T47D (cell line): ENCODE measurements at regions not wholly inside any gene's neighbourhood (a gene's known extent, or its start where the extent isn't known, plus 50 kb on each side); places are given as distances from the start of the nearest gene placed in this dataset.

Source experiments
- DNase-seq, 2 experiments: peaks; one replicate each; pipeline versions ENCODE4 v3.0.0 to v3.0.0-alpha.2; 2011 to 2012; ENCODE audit warnings: low read depth in 1 of 2, low spot score in 1 of 2
- JUND ChIP-seq: IDR thresholded peaks from 2 replicates; pipeline ENCODE4 v1.6.1; 2012; ENCODE audit warnings: low read depth
- in situ Hi-C: cut with HindIII; loops from 2 replicates; pipeline ENCODE4 v1.10.0; 2016; ENCODE audit warnings: low sequenced_read_pairs, low pct_unique_long_range_greater_than_20kb

GRCh38 chr3:22231061-22231460, 480.1 kb upstream of the ZNF385D start:
- in situ Hi-C loops, result no loop called here
- DNase-seq, result no peak
- no peak for TF ChIP-seq JUND

- in situ Hi-C loops, result no loop called here
Observed at GRCh38 chr3:22236490-22237270, 485.7 kb upstream of the ZNF385D start.

GRCh38 chr3:22239011-22239410, 488.0 kb upstream of the ZNF385D start:
- DNase-seq, result no peak
- TF ChIP-seq JUND, result no peak
- in situ Hi-C loops, result no loop called here

More at GRCh38 chr3:22236490-22237270, 485.7 kb upstream of the ZNF385D start:
- DNase-seq, result no peak
- no peak for TF ChIP-seq JUND

- in situ Hi-C loops, result no loop called here
- DNase-seq, result no peak
- TF ChIP-seq JUND, result no peak
Observed at GRCh38 chr3:22241110-22241509, 490.1 kb upstream of the ZNF385D start.

GRCh38 chr3:22244761-22245521, 493.9 kb upstream of the ZNF385D start:
- in situ Hi-C loops, result no loop called here
- TF ChIP-seq JUND, result no peak
- DNase-seq, result no peak

GRCh38 chr3:22245811-22246583, 495.0 kb upstream of the ZNF385D start:
- DNase-seq, result no peak
- in situ Hi-C loops, result no loop called here

GRCh38 chr3:22249658-22250057, 498.6 kb upstream of the ZNF385D start:
- in situ Hi-C loops, result no loop called here
- TF ChIP-seq JUND, result no peak
- DNase-seq, result no peak

More at GRCh38 chr3:22245811-22246583, 495.0 kb upstream of the ZNF385D start:
- TF ChIP-seq JUND, result no peak

GRCh38 chr3:22257252-22257651, 506.2 kb upstream of the ZNF385D start:
- DNase-seq, result no peak
- in situ Hi-C loops, result no loop called here
- TF ChIP-seq JUND, result no peak

GRCh38 chr3:22262386-22262785, 511.4 kb upstream of the ZNF385D start:
- in situ Hi-C loops, result no loop called here
- DNase-seq, result no peak
- TF ChIP-seq JUND, result no peak

GRCh38 chr3:22263042-22263441, 512.0 kb upstream of the ZNF385D start:
- in situ Hi-C loops, result no loop called here
- no peak for TF ChIP-seq JUND
- DNase-seq, result no peak

GRCh38 chr3:22265403-22265802, 514.4 kb upstream of the ZNF385D start:
- no peak for TF ChIP-seq JUND

GRCh38 chr3:22269831-22270230, 518.8 kb upstream of the ZNF385D start:
- DNase-seq, result no peak
- TF ChIP-seq JUND, result no peak
- in situ Hi-C loops, result no loop called here

More at GRCh38 chr3:22265403-22265802, 514.4 kb upstream of the ZNF385D start:
- DNase-seq, result no peak
- in situ Hi-C loops, result no loop called here

GRCh38 chr3:22276351-22276750, 525.3 kb upstream of the ZNF385D start:
- TF ChIP-seq JUND, result no peak
- in situ Hi-C loops, result no loop called here
- DNase-seq, result no peak
